Pancreas (tissue), 10 donors: ENCODE measurements at regions not wholly inside any gene's neighbourhood (a gene's known extent, or its start where the extent isn't known, plus 50 kb on each side); places are given as distances from the start of the nearest gene placed in this dataset.
"Not testable (repeated sequence)": the region's sequence is repeated elsewhere in the genome, so short reads cannot be mapped to it uniquely, and the experiment has no call there.

Source experiments
- ATAC-seq, 4 donors: fragments of 200-7000 bp; cut with Tn5 transposase; one replicate each; pipeline versions ENCODE4 v1.8.0 to v1.9.1; 2020; ENCODE audit warnings: mild to moderate bottlenecking in 4 of 4, moderate library complexity in 4 of 4
- DNase-seq, 6 donors: peaks; one replicate each; pipeline ENCODE4 v3.0.0-alpha.2; 2020
- FAIRE-seq: peaks from 2 replicates; lab custom pipeline; 2012; peaks lifted over from hg19 to GRCh38; lab: Jason Lieb, UNC
- H3K27ac ChIP-seq, 4 donors: fragments of 200-600 bp; sonication (generic); 1 replicate in 3 of 4; 2 replicates in 1 of 4; pipeline versions ENCODE4 v1.5.0 to v1.8.0; 2020
- H3K27me3 ChIP-seq, 4 donors: fragments of 200-600 bp; one replicate each; pipeline ENCODE4 v1.8.0; 2021
- H3K36me3 ChIP-seq, 3 donors: fragments of 200-600 bp; sonication (generic) in 1 of 3; one replicate each; pipeline versions ENCODE4 v1.5.0 to v1.8.0; 2020 to 2021
- H3K4me1 ChIP-seq, 3 donors: fragments of 200-600 bp; one replicate each; pipeline ENCODE4 v1.8.0; 2021
- H3K4me3 ChIP-seq, 4 donors: fragments of 200-600 bp; sonication (generic) in 2 of 4; one replicate each; pipeline versions ENCODE4 v1.5.0 to v1.8.0; 2020 to 2021
- H3K9me3 ChIP-seq, 4 donors: fragments of 200-600 bp; one replicate each; pipeline ENCODE4 v1.8.0; 2021
- CTCF ChIP-seq, 4 donors: fragments of 200-600 bp; sonication (generic) in 3 of 4; IDR thresholded peaks; one replicate each; pipeline versions ENCODE4 v1.5.0 to v1.8.0; 2021; ENCODE audit warnings: antibody characterized with exemption in 4 of 4
- WGBS, 2 donors: extraction: QIAGEN DNeasy Blood & Tissue Kit; methylation state at CpG; one replicate each; pipeline ENCODE4 v1.1.7; 2013; 5-methylcytosine and 5-hydroxymethylcytosine counted together
- intact Hi-C, 3 donors: fragments of 100-400 bp; cut with DNase I; formaldehyde crosslinking; loops; one replicate each; pipeline versions ENCODE4 v1.11.1 to v1.14.2; 2022
- donor health status: healthy with polysubstance abuse.
- donor health status: DM: no; HTN: no; CAD: no; lungs with moderate emphysema.
- donor health status: DM: no; HTN: no; CAD: no.
- donor health status: control.
- donor health status: control.
- donor health status: Bipolar disorder and iron deficiency.
- donor health status: DM: yes; HTN: yes; CAD: no.
- donor health status: DM: no; HTN: no; CAD: no.
- donor health status: DM: no; HTN: no; CAD: no.
- donor health status: DM: yes; HTN: yes; CAD: no.

DNA sequence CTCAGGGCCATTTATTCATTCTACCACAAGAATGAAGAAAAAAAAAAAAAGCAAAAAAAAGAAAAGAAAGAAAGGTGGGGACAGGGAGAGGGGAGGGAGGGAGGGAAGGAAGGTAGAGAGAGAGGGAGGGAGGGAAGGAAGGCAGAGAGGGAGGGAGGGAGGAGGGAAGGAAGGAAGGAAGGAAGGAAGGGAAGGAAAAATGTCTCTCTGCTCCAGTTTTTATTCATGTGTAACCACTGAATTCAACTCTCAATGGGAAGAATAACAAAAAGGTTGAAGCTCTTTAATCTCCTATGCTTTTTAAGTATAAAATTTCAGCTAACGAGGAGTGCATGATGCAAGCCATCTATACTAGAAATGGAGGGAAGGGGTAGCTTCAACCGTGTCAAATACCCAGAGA is 287.3 kb downstream of the MREG start:
- Histone ChIP-seq H3K4me1 (no peaks in the 10 kb centered on the region), H3K36me3 (no peaks in the 10 kb centered on the region), H3K9me3 (no peaks in the 10 kb centered on the region), H3K27ac (no peak overlapping the region), H3K4me3 (no peak overlapping the region), H3K27me3 (no peaks in the 10 kb centered on the region)
- ATAC-seq (no peak), DNase-seq (no peak), FAIRE-seq (no peak)
- TF ChIP-seq CTCF (IDR thresholded peaks at IDR 0.05), result no peak
- intact Hi-C loops, result no loop called here
- 62 to 78% methylated on average over 2 of the region's 2 CpGs for WGBS, 2 donors

DNA sequence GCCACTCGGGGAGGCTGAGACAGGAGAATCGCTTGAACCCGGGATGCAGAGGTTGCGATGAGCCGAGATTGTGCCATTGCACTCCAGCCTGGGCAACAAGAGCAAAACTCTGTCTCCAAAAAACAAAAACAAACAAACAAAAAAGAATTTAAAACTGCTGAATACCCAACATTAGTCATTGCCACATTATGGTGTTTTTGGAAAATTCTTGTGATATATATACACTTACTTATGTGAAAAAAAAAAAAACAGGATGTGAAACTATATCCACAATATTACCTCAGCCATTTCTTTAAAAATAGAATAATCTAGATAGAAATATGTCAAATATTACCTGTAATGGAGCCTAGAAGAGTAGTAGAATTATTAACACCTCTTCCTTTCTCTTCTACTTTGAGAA is 288.3 kb upstream of the FN1 start:
- no peak for TF ChIP-seq CTCF (IDR thresholded peaks at IDR 0.05)
- ATAC-seq (no peak), DNase-seq (no peak), FAIRE-seq (no peak)
- intact Hi-C loops, result no loop called here
- Histone ChIP-seq H3K4me3 (no peak overlapping the region), H3K9me3 (no peaks in the 10 kb centered on the region), H3K27me3 (no peaks in the 10 kb centered on the region), H3K27ac (no peak overlapping the region), H3K4me1 (no peaks in the 10 kb centered on the region), H3K36me3 (no peaks in the 10 kb centered on the region)
- WGBS, 2 donors, result 90 to 95% methylated on average over 5 of the region's 5 CpGs

DNA sequence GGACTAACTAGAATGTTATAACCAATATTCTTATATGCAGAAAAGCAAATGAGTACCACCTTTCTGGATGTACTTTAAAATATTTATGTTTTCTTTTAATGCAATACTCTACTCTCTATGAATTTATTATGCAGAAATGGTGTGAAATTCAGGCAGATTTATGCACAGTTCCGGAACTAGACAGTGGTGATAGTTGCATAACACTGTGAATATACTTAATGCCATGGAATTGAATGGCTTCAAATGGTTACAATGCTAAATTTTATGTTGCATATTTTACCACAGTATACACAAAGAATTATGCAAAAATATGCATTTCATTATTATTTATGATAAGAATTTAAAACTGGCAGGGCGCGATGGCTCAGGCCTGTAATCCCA is 287.8 kb upstream of the FN1 start:
- FAIRE-seq (no peak), DNase-seq (no peak), ATAC-seq (no peak)
- no peaks in the 10 kb centered on the region for H3K4me1 ChIP-seq
- no peak overlapping the region for H3K4me3 ChIP-seq
- no peaks in the 10 kb centered on the region for H3K9me3 ChIP-seq
- WGBS, 2 donors, result 93 to 94% methylated on average over 3 of the region's 3 CpGs
- no peak for TF ChIP-seq CTCF (IDR thresholded peaks at IDR 0.05)
- no peaks in the 10 kb centered on the region for H3K36me3 ChIP-seq
- intact Hi-C loops, result no loop called here
- H3K27me3 ChIP-seq, result no peaks in the 10 kb centered on the region
- no peak overlapping the region for H3K27ac ChIP-seq

GRCh38 chr2:215722986-215723630 is 287.2 kb upstream of the FN1 start:
- FAIRE-seq, result no peak
- WGBS, 2 donors, result 42 to 50% methylated on average over 2 of the region's 2 CpGs
- H3K4me3 ChIP-seq, result no peak overlapping the region
- TF ChIP-seq CTCF (IDR thresholded peaks at IDR 0.05), result no peak
- intact Hi-C loops, result no loop called here
- H3K36me3 ChIP-seq, result no peaks in the 10 kb centered on the region
- no peaks in the 10 kb centered on the region for H3K27me3 ChIP-seq
- no peak for DNase-seq
- no peak overlapping the region for H3K27ac ChIP-seq
- no peaks in the 10 kb centered on the region for H3K9me3 ChIP-seq
- no peak for ATAC-seq
- no peaks in the 10 kb centered on the region for H3K4me1 ChIP-seq

- no peak overlapping the region for H3K4me3 ChIP-seq
- H3K27ac ChIP-seq, result no peak overlapping the region
- H3K4me1 ChIP-seq, result no peaks in the 10 kb centered on the region
- WGBS, 2 donors, result 75 to 87% methylated on average over 5 of the region's 5 CpGs
- intact Hi-C loops, result no loop called here
- no peaks in the 10 kb centered on the region for H3K27me3 ChIP-seq
- no peak for TF ChIP-seq CTCF (IDR thresholded peaks at IDR 0.05)
- no peak for DNase-seq
- H3K9me3 ChIP-seq, result no peaks in the 10 kb centered on the region
- no peaks in the 10 kb centered on the region for H3K36me3 ChIP-seq
- no peak for ATAC-seq
- no peak for FAIRE-seq
Measured at GRCh38 chr2:215722125-215722524, 286.3 kb upstream of the FN1 start.

- ATAC-seq, FAIRE-seq, intact Hi-C loops, DNase-seq, H3K27me3 ChIP-seq, H3K4me3 ChIP-seq, H3K36me3 ChIP-seq, H3K4me1 ChIP-seq, H3K27ac ChIP-seq, H3K9me3 ChIP-seq: not testable (repeated sequence)
- WGBS, 2 donors, result 66 to 88% methylated on average over 1 of the region's 1 CpG
Measured at GRCh38 chr2:215721515-215721914, 285.6 kb upstream of the FN1 start.
